ENCODE measurements at regions not wholly inside any gene's neighbourhood (a gene's known extent, or its start where the extent isn't known, plus 50 kb on each side); places are given as distances from the start of the nearest gene placed in this dataset.

- no peaks in the 10 kb centered on the region for H3K9me3 ChIP-seq (ENCODE audit: control insufficient read depth, insufficient read depth, low read length)
- peaks cover 2% of the 10 kb centered on the region for H3K27me3 ChIP-seq (ENCODE audit: control insufficient read depth, insufficient read depth, low read length)
- no peak overlapping the region for H3K9ac ChIP-seq (ENCODE audit: low read depth, low read length)
- H3K4me3 ChIP-seq (ENCODE audit: low read depth, low read length), result no peak overlapping the region
- H3K27ac ChIP-seq (ENCODE audit: low read depth, low read length), result no peak overlapping the region
- no peaks in the 10 kb centered on the region for H3K36me3 ChIP-seq (ENCODE audit: control insufficient read depth, insufficient read depth, low read length)
- no peaks in the 10 kb centered on the region for H3K4me1 ChIP-seq (ENCODE audit: control insufficient read depth, insufficient read depth, low read length)
Measured at GRCh38 chr10:30793093-30793492, 163.5 kb upstream of the LYZL2 start.

- H3K9me3 ChIP-seq (ENCODE audit: control insufficient read depth, insufficient read depth, low read length), result no peaks in the 10 kb centered on the region
- H3K4me1 ChIP-seq (ENCODE audit: control insufficient read depth, insufficient read depth, low read length), result no peaks in the 10 kb centered on the region
- H3K36me3 ChIP-seq (ENCODE audit: control insufficient read depth, insufficient read depth, low read length), result no peaks in the 10 kb centered on the region
- no peak overlapping the region for H3K9ac ChIP-seq (ENCODE audit: low read depth, low read length)
- H3K27me3 ChIP-seq (ENCODE audit: control insufficient read depth, insufficient read depth, low read length), result peaks cover 5% of the 10 kb centered on the region
- no peak overlapping the region for H3K27ac ChIP-seq (ENCODE audit: low read depth, low read length)
- H3K4me3 ChIP-seq (ENCODE audit: low read depth, low read length), result no peak overlapping the region
Measured at GRCh38 chr10:30792025-30792424, 162.5 kb upstream of the LYZL2 start.

- Histone ChIP-seq H3K36me3 (ENCODE audit: control insufficient read depth, insufficient read depth, low read length) (no peaks in the 10 kb centered on the region), H3K27ac (ENCODE audit: low read depth, low read length) (no peak overlapping the region), H3K4me1 (ENCODE audit: control insufficient read depth, insufficient read depth, low read length) (no peaks in the 10 kb centered on the region), H3K9me3 (ENCODE audit: control insufficient read depth, insufficient read depth, low read length) (no peaks in the 10 kb centered on the region), H3K9ac (ENCODE audit: low read depth, low read length) (no peak overlapping the region), H3K27me3 (ENCODE audit: control insufficient read depth, insufficient read depth, low read length) (peaks cover 13% of the 10 kb centered on the region), H3K4me3 (ENCODE audit: low read depth, low read length) (no peak overlapping the region)
Measured at GRCh38 chr10:30791197-30791611, 161.7 kb upstream of the LYZL2 start.

GRCh38 chr10:30789806-30790205 lies 160.3 kb upstream of the LYZL2 start:
- Histone ChIP-seq H3K4me1 (ENCODE audit: control insufficient read depth, insufficient read depth, low read length) (peaks cover 7% of the 10 kb centered on the region; the same call in 1 of the 2 replicates), H3K9ac (ENCODE audit: low read depth, low read length) (no peak overlapping the region), H3K9me3 (ENCODE audit: control insufficient read depth, insufficient read depth, low read length) (no peaks in the 10 kb centered on the region), H3K4me3 (ENCODE audit: low read depth, low read length) (no peak overlapping the region), H3K27ac (ENCODE audit: low read depth, low read length) (no peak overlapping the region), H3K27me3 (ENCODE audit: control insufficient read depth, insufficient read depth, low read length) (peaks cover 20% of the 10 kb centered on the region), H3K36me3 (ENCODE audit: control insufficient read depth, insufficient read depth, low read length) (no peaks in the 10 kb centered on the region)

GRCh38 chr10:30788307-30788706 lies 158.8 kb upstream of the LYZL2 start:
- Histone ChIP-seq H3K4me1 (ENCODE audit: control insufficient read depth, insufficient read depth, low read length) (peaks cover 7% of the 10 kb centered on the region; the same call in 1 of the 2 replicates), H3K9me3 (ENCODE audit: control insufficient read depth, insufficient read depth, low read length) (no peaks in the 10 kb centered on the region), H3K27ac (ENCODE audit: low read depth, low read length) (no peak overlapping the region), H3K4me3 (ENCODE audit: low read depth, low read length) (no peak overlapping the region), H3K36me3 (ENCODE audit: control insufficient read depth, insufficient read depth, low read length) (no peaks in the 10 kb centered on the region), H3K9ac (ENCODE audit: low read depth, low read length) (no peak overlapping the region), H3K27me3 (ENCODE audit: control insufficient read depth, insufficient read depth, low read length) (peaks cover 22% of the 10 kb centered on the region)

- Histone ChIP-seq H3K4me3 (ENCODE audit: low read depth, low read length) (no peak overlapping the region), H3K9me3 (ENCODE audit: control insufficient read depth, insufficient read depth, low read length) (no peaks in the 10 kb centered on the region), H3K27me3 (ENCODE audit: control insufficient read depth, insufficient read depth, low read length) (peaks cover 22% of the 10 kb centered on the region), H3K4me1 (ENCODE audit: control insufficient read depth, insufficient read depth, low read length) (peaks cover 7% of the 10 kb centered on the region; the same call in 1 of the 2 replicates), H3K36me3 (ENCODE audit: control insufficient read depth, insufficient read depth, low read length) (no peaks in the 10 kb centered on the region), H3K9ac (ENCODE audit: low read depth, low read length) (no peak overlapping the region), H3K27ac (ENCODE audit: low read depth, low read length) (no peak overlapping the region)
Measured at GRCh38 chr10:30786906-30787305, 157.4 kb upstream of the LYZL2 start.

- no peaks in the 10 kb centered on the region for H3K36me3 ChIP-seq (ENCODE audit: control insufficient read depth, insufficient read depth, low read length)
- H3K27me3 ChIP-seq (ENCODE audit: control insufficient read depth, insufficient read depth, low read length), result peaks cover 22% of the 10 kb centered on the region
- H3K4me1 ChIP-seq (ENCODE audit: control insufficient read depth, insufficient read depth, low read length), result peaks cover 7% of the 10 kb centered on the region; the same call in 1 of the 2 replicates
- H3K27ac ChIP-seq (ENCODE audit: low read depth, low read length), result no peak overlapping the region
- H3K4me3 ChIP-seq (ENCODE audit: low read depth, low read length), result no peak overlapping the region
- H3K9me3 ChIP-seq (ENCODE audit: control insufficient read depth, insufficient read depth, low read length), result no peaks in the 10 kb centered on the region
- H3K9ac ChIP-seq (ENCODE audit: low read depth, low read length), result no peak overlapping the region
Measured at GRCh38 chr10:30786131-30786530, 156.6 kb upstream of the LYZL2 start.

- peak overlapping the region; percentile 48 for H3K9ac ChIP-seq (ENCODE audit: low read depth, low read length)
- H3K4me1 ChIP-seq (ENCODE audit: control insufficient read depth, insufficient read depth, low read length), result peaks cover 7% of the 10 kb centered on the region; the same call in 1 of the 2 replicates
- H3K4me3 ChIP-seq (ENCODE audit: low read depth, low read length), result peak overlapping the region; percentile 71
- peaks cover 22% of the 10 kb centered on the region for H3K27me3 ChIP-seq (ENCODE audit: control insufficient read depth, insufficient read depth, low read length)
- peak overlapping the region; percentile 92 for H3K27ac ChIP-seq (ENCODE audit: low read depth, low read length)
- no peaks in the 10 kb centered on the region for H3K9me3 ChIP-seq (ENCODE audit: control insufficient read depth, insufficient read depth, low read length)
- no peaks in the 10 kb centered on the region for H3K36me3 ChIP-seq (ENCODE audit: control insufficient read depth, insufficient read depth, low read length)
Measured at GRCh38 chr10:30784897-30785605, 155.5 kb upstream of the LYZL2 start.

GRCh38 chr10:30784524-30784896 lies 155.0 kb upstream of the LYZL2 start:
- peak overlapping the region; percentile 71 for H3K4me3 ChIP-seq (ENCODE audit: low read depth, low read length)
- H3K36me3 ChIP-seq (ENCODE audit: control insufficient read depth, insufficient read depth, low read length), result no peaks in the 10 kb centered on the region
- peak overlapping the region; percentile 92 for H3K27ac ChIP-seq (ENCODE audit: low read depth, low read length)
- H3K9ac ChIP-seq (ENCODE audit: low read depth, low read length), result peak overlapping the region; percentile 48
- no peaks in the 10 kb centered on the region for H3K9me3 ChIP-seq (ENCODE audit: control insufficient read depth, insufficient read depth, low read length)
- peaks cover 22% of the 10 kb centered on the region for H3K27me3 ChIP-seq (ENCODE audit: control insufficient read depth, insufficient read depth, low read length)
- H3K4me1 ChIP-seq (ENCODE audit: control insufficient read depth, insufficient read depth, low read length), result peaks cover 7% of the 10 kb centered on the region; the same call in 1 of the 2 replicates

- Histone ChIP-seq H3K9me3 (ENCODE audit: control insufficient read depth, insufficient read depth, low read length) (no peaks in the 10 kb centered on the region), H3K27me3 (ENCODE audit: control insufficient read depth, insufficient read depth, low read length) (peaks cover 22% of the 10 kb centered on the region), H3K36me3 (ENCODE audit: control insufficient read depth, insufficient read depth, low read length) (no peaks in the 10 kb centered on the region), H3K4me3 (ENCODE audit: low read depth, low read length) (peak overlapping the region; percentile 71), H3K9ac (ENCODE audit: low read depth, low read length) (no peak overlapping the region), H3K4me1 (ENCODE audit: control insufficient read depth, insufficient read depth, low read length) (peaks cover 7% of the 10 kb centered on the region; the same call in 1 of the 2 replicates), H3K27ac (ENCODE audit: low read depth, low read length) (peak overlapping the region; percentile 92)
Measured at GRCh38 chr10:30783939-30784501, 154.5 kb upstream of the LYZL2 start.
